Type B pancreatic cell (in vitro differentiated cells): ENCODE measurements at regions not wholly inside any gene's neighbourhood (a gene's known extent, or its start where the extent isn't known, plus 50 kb on each side); places are given as distances from the start of the nearest gene placed in this dataset.

Experiments used
- DNase-seq: peaks from one replicate; pipeline ENCODE4 v3.0.0; 2021; ENCODE audit warnings: mixed read lengths; ENCODE audit not compliant: unreplicated experiment; ENCODE audit errors: extremely low spot score
- H3K27ac Mint-ChIP-seq: 2 replicates; pipeline ENCODE4 v1.8.0; 2021; ENCODE audit warnings: mild to moderate bottlenecking, mixed read lengths
- H3K27me3 Mint-ChIP-seq: 2 replicates; pipeline ENCODE4 v1.8.0; 2021; ENCODE audit warnings: mixed read lengths
- H3K36me3 Mint-ChIP-seq: 2 replicates; pipeline ENCODE4 v1.8.0; 2021; ENCODE audit warnings: mixed read lengths
- H3K4me1 Mint-ChIP-seq: one replicate; pipeline ENCODE4 v1.8.0; 2021; ENCODE audit warnings: mixed read lengths; ENCODE audit not compliant: unreplicated experiment
- H3K4me3 Mint-ChIP-seq: 2 replicates; pipeline ENCODE4 v1.8.0; 2021; ENCODE audit warnings: mild to moderate bottlenecking, mixed read lengths
- H3K9me3 Mint-ChIP-seq: 2 replicates; pipeline ENCODE4 v1.8.0; 2021; ENCODE audit warnings: mixed read lengths
- CTCF ChIP-seq: fragments of 200-600 bp; sonication (generic); conservative IDR thresholded peaks from 2 replicates; pipeline ENCODE4 v1.5.0; 2021; ENCODE audit warnings: antibody characterized with exemption, mild to moderate bottlenecking

GRCh38 chr4:170497689-170498088 is 407.9 kb upstream of the AADAT start:
- H3K4me3 Mint-ChIP-seq, result no peak overlapping the region
- no peaks in the 10 kb centered on the region for H3K36me3 Mint-ChIP-seq
- no peak for TF ChIP-seq CTCF
- peaks cover 3% of the 10 kb centered on the region for H3K27me3 Mint-ChIP-seq
- no peaks in the 10 kb centered on the region for H3K4me1 Mint-ChIP-seq
- H3K9me3 Mint-ChIP-seq, result no peaks in the 10 kb centered on the region
- DNase-seq, result no peak
- H3K27ac Mint-ChIP-seq, result no peak overlapping the region

DNA sequence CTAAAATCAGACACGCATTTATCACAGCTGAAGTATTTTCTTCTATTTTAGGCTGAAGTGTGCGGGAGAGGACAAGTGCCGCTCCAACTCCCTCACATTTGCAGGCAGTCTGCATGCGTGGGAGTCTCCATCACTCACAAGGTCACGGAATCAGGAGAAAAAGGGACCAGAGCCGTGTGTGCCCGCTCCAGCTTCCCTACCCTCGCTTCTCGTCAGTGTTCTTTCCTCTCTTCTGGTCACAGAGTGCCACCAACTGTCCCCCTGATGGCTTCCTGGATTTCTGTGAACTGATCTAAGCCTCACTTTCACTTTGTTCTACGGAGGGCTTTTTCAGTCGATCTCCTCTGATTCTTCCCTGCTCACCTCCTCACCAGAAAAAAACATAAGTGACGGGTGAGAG is 407.4 kb upstream of the AADAT start:
- Mint-ChIP-seq H3K36me3 (no peaks in the 10 kb centered on the region), H3K9me3 (no peaks in the 10 kb centered on the region), H3K4me1 (no peaks in the 10 kb centered on the region), H3K4me3 (no peak overlapping the region), H3K27me3 (peaks cover 3% of the 10 kb centered on the region), H3K27ac (no peak overlapping the region)
- no peak for DNase-seq
- no peak for TF ChIP-seq CTCF

DNA sequence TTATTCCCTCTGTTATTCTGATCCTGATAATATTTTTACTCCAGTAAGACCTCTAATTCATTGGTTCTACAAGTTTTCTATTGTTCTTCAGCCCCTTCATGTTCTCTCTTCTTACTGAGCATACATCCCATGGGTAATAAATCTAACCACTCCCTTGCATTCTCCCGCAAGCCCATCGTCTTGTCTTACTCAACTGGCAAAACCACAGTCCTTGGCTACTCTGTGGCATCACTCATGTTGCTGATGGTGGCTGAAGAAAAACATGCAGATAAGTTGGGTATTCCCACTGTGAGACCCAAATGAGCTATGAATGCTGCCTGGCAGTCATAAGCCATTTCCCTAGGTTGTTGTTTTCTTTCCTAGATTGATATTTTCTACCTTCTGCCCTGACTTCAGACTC is 402.2 kb upstream of the AADAT start:
- no peaks in the 10 kb centered on the region for H3K4me1 Mint-ChIP-seq
- TF ChIP-seq CTCF, result no peak
- DNase-seq, result no peak
- H3K9me3 Mint-ChIP-seq, result no peaks in the 10 kb centered on the region
- H3K36me3 Mint-ChIP-seq, result no peaks in the 10 kb centered on the region
- no peak overlapping the region for H3K27ac Mint-ChIP-seq
- no peak overlapping the region for H3K4me3 Mint-ChIP-seq
- no peaks in the 10 kb centered on the region for H3K27me3 Mint-ChIP-seq

GRCh38 chr4:170476351-170476750 is 386.6 kb upstream of the AADAT start:
- Mint-ChIP-seq H3K9me3 (no peaks in the 10 kb centered on the region), H3K27me3 (no peaks in the 10 kb centered on the region), H3K27ac (no peak overlapping the region), H3K36me3 (no peaks in the 10 kb centered on the region), H3K4me1 (no peaks in the 10 kb centered on the region), H3K4me3 (no peak overlapping the region)
- TF ChIP-seq CTCF, result no peak
- no peak for DNase-seq

DNA sequence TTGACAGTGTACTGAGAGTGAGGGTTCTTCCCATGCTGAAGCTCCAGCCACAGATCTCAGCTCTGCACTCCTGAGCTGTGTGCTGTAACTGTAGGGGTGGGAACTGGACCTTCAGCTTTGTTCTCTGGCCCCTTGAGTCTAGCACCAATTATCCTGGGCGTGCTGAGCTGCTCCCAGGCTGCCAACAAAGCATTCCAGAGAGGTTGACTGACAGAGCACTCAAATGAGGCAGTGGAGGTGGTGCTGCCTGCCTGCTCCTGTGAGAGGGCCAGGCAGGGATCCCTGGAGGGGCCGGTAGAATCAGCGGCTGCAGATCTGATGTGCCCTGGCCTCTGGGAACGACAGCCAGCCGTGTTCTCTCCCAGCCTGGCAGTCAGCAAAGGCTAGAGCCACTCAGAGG is 375.7 kb upstream of the AADAT start:
- Mint-ChIP-seq H3K27me3 (no peaks in the 10 kb centered on the region), H3K9me3 (no peaks in the 10 kb centered on the region), H3K4me3 (no peak overlapping the region), H3K4me1 (no peaks in the 10 kb centered on the region), H3K36me3 (no peaks in the 10 kb centered on the region), H3K27ac (no peak overlapping the region)
- DNase-seq, result no peak
- no peak for TF ChIP-seq CTCF

- TF ChIP-seq CTCF, result no peak
- Mint-ChIP-seq H3K4me1 (no peaks in the 10 kb centered on the region), H3K4me3 (no peak overlapping the region), H3K27ac (no peak overlapping the region), H3K36me3 (no peaks in the 10 kb centered on the region), H3K27me3 (no peaks in the 10 kb centered on the region), H3K9me3 (no peaks in the 10 kb centered on the region)
- DNase-seq, result no peak
Measured at GRCh38 chr4:170464614-170465197, 374.9 kb upstream of the AADAT start.
